HG03025 (cell line): ENCODE measurements at regions not wholly inside any gene's neighbourhood (a gene's known extent, or its start where the extent isn't known, plus 50 kb on each side); places are given as distances from the start of the nearest gene placed in this dataset.
A peak's percentile ranks its signal among the peaks of the same experiment; 100 is the strongest.

Experiments
- ATAC-seq: cut with Tn5 transposase; IDR thresholded peaks from one replicate; pipeline ENCODE4 v1.9.1; 2021; ENCODE audit warnings: mild to moderate bottlenecking, moderate library complexity; ENCODE audit not compliant: unreplicated experiment, low FRiP score

- ATAC-seq: no peak
These were observed 156.2 kb downstream of the CAND1 start for GRCh38 chr12:67425394-67425793.

GRCh38 chr12:67426067-67426466 lies 156.9 kb downstream of the CAND1 start:
- ATAC-seq: no peak

- ATAC-seq: no peak
These were observed 158.2 kb downstream of the CAND1 start for GRCh38 chr12:67427336-67427735.

GRCh38 chr12:67428431-67428830 lies 159.3 kb downstream of the CAND1 start:
- ATAC-seq: no peak

- no peak for ATAC-seq
These were observed 161.7 kb downstream of the CAND1 start for GRCh38 chr12:67430708-67431335.

GRCh38 chr12:67431411-67432020 lies 162.4 kb downstream of the CAND1 start:
- no peak for ATAC-seq

- peak; percentile 82 for ATAC-seq
These were observed 164.4 kb downstream of the CAND1 start for GRCh38 chr12:67433385-67434175.

GRCh38 chr12:67434671-67435370 lies 165.7 kb downstream of the CAND1 start:
- ATAC-seq: no peak

GRCh38 chr12:67436230-67436629 lies 167.1 kb downstream of the CAND1 start:
- ATAC-seq: no peak

- ATAC-seq: no peak
These were observed 167.9 kb downstream of the CAND1 start for GRCh38 chr12:67437011-67437410.

- no peak for ATAC-seq
These were observed 170.5 kb downstream of the CAND1 start for GRCh38 chr12:67439611-67440010.

GRCh38 chr12:67441736-67442346 lies 172.7 kb downstream of the CAND1 start:
- peak; percentile 87 for ATAC-seq

- no peak for ATAC-seq
These were observed 173.2 kb downstream of the CAND1 start for GRCh38 chr12:67442347-67442841.

- no peak for ATAC-seq
These were observed 173.7 kb downstream of the CAND1 start for GRCh38 chr12:67442896-67443295.

- no peak for ATAC-seq
These were observed 175.4 kb downstream of the CAND1 start for GRCh38 chr12:67444542-67444941.

GRCh38 chr12:67446716-67447115 lies 177.6 kb downstream of the CAND1 start:
- no peak for ATAC-seq

- no peak for ATAC-seq
These were observed 178.0 kb downstream of the CAND1 start for GRCh38 chr12:67447180-67447579.

- ATAC-seq: peak; percentile 74
These were observed 180.5 kb downstream of the CAND1 start for GRCh38 chr12:67449591-67450052.

GRCh38 chr12:67450441-67450840 lies 181.3 kb downstream of the CAND1 start:
- ATAC-seq: no peak

- no peak for ATAC-seq
These were observed 182.0 kb downstream of the CAND1 start for GRCh38 chr12:67451206-67451605.
